HG03103 (cell line): ENCODE measurements at regions not wholly inside any gene's neighbourhood (a gene's known extent, or its start where the extent isn't known, plus 50 kb on each side); places are given as distances from the start of the nearest gene placed in this dataset.
"Not testable (repeated sequence)": the region's sequence is repeated elsewhere in the genome, so short reads cannot be mapped to it uniquely, and the experiment has no call there.

Source experiments
- ATAC-seq: cut with Tn5 transposase; IDR thresholded peaks from one replicate; pipeline ENCODE4 v1.9.1; 2021; ENCODE audit warnings: low read depth; ENCODE audit not compliant: unreplicated experiment

GRCh38 chr4:63123441-63123840, 1285.8 kb downstream of the TECRL start:
- no peak for ATAC-seq

- no peak for ATAC-seq
Observed at GRCh38 chr4:63122955-63123354, 1286.3 kb downstream of the TECRL start.

- no peak for ATAC-seq
Observed at GRCh38 chr4:63106600-63106999, 1302.7 kb downstream of the TECRL start.

GRCh38 chr4:63105839-63106238, 1303.4 kb downstream of the TECRL start:
- no peak for ATAC-seq

GRCh38 chr4:63090641-63091040, 1318.6 kb downstream of the TECRL start:
- no peak for ATAC-seq

GRCh38 chr4:63085091-63085490, 1324.2 kb downstream of the TECRL start:
- no peak for ATAC-seq

- ATAC-seq = no peak
Observed at GRCh38 chr4:63080934-63081333, 1328.3 kb downstream of the TECRL start.

GRCh38 chr4:63063760-63064159, 1345.5 kb downstream of the TECRL start:
- ATAC-seq = no peak

GRCh38 chr4:63062891-63063290, 1346.4 kb downstream of the TECRL start:
- not testable (repeated sequence) for ATAC-seq

- no peak for ATAC-seq
Observed at GRCh38 chr4:63049726-63050125, 1359.5 kb downstream of the TECRL start.

- ATAC-seq = no peak
Observed at GRCh38 chr4:63049278-63049677, 1360.0 kb downstream of the TECRL start.

- ATAC-seq = no peak
Observed at GRCh38 chr4:63036159-63036866, 1372.9 kb downstream of the TECRL start.

GRCh38 chr4:63029380-63029779, 1379.9 kb downstream of the TECRL start:
- no peak for ATAC-seq

- ATAC-seq = no peak
Observed at GRCh38 chr4:63020661-63021060, 1388.6 kb downstream of the TECRL start.

GRCh38 chr4:63017300-63017699, 1392.0 kb downstream of the TECRL start:
- ATAC-seq = no peak

- no peak for ATAC-seq
Observed at GRCh38 chr4:62970846-62971245, 1438.4 kb downstream of the TECRL start.

- no peak for ATAC-seq
Observed at GRCh38 chr4:62960415-62960814, 1448.8 kb downstream of the TECRL start.

GRCh38 chr4:62953752-62954151, 1455.5 kb downstream of the TECRL start:
- ATAC-seq = no peak

- no peak for ATAC-seq
Observed at GRCh38 chr4:62952366-62952765, 1456.9 kb downstream of the TECRL start.

GRCh38 chr4:62948108-62948507, 1461.1 kb downstream of the TECRL start:
- ATAC-seq = no peak

- ATAC-seq = no peak
Observed at GRCh38 chr4:62940229-62940628, 1469.0 kb downstream of the TECRL start.

GRCh38 chr4:62930884-62931283, 1478.4 kb downstream of the TECRL start:
- ATAC-seq = no peak

GRCh38 chr4:62928483-62928882, 1480.8 kb downstream of the TECRL start:
- ATAC-seq = no peak
